GM19324 (cell line): ENCODE measurements at regions not wholly inside any gene's neighbourhood (a gene's known extent, or its start where the extent isn't known, plus 50 kb on each side); places are given as distances from the start of the nearest gene placed in this dataset.

ENCODE experiments used
- ATAC-seq: cut with Tn5 transposase; IDR thresholded peaks from one replicate; pipeline ENCODE4 v1.9.1; 2021; ENCODE audit warnings: mild to moderate bottlenecking, moderate library complexity; ENCODE audit not compliant: unreplicated experiment, low FRiP score

DNA sequence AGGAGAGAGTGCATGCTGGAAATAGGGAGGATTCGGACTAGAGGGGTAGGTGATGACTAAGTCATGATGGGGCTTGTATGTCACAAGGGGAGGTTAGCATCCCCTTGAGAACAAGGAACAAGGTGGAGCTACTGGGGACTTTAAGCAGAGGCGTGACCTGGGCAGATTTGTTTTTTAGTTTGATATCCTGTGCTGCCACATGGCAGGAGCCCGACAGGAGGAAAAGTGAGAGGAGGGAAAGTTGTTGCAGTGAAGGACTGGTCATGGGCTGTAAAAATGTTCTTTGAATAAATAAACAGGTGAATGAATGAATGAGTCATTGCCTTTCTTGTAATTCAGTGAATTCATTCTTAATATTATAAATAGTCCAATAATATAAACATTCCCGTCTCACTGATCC is 365.1 kb upstream of the CDH5 start:
- ATAC-seq: no peak

DNA sequence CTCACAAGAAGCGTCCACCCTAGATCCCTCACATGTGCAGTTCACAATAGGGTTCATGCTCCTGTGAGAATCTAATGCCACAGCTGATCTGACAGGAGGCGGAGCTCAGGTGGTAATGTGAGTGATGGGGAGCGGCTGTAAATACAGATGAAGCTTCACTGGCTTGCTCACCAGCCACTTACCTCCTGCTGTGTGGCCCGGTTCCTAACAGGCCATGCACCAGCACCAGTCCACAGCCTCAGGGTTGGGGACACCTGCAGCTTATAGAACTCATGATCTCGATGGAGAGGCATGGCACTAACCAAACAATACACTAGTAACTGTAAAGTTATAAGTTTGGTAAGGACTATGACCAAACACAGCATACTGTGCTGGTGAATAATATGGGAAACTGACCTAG is 368.0 kb upstream of the CDH5 start:
- no peak for ATAC-seq

DNA sequence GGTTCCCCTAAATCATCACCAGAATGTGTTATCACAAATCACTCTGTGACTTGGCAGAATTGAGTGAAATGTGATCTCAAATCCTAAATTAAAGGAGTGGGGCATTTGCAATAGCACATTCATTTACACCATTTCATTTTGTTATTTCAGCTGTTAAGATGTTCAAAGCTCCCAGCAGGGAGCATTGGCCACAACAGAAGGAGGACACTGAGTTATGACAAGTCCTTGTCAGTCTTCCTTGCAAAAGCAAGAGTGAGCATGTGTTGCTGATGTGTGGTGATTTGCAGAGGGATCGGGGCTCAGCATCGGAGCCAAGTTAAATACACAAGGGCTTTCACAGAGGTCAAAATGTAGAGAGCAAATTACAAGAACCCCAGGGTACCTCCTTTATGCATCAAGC is 372.2 kb upstream of the CDH5 start:
- ATAC-seq: no peak

DNA sequence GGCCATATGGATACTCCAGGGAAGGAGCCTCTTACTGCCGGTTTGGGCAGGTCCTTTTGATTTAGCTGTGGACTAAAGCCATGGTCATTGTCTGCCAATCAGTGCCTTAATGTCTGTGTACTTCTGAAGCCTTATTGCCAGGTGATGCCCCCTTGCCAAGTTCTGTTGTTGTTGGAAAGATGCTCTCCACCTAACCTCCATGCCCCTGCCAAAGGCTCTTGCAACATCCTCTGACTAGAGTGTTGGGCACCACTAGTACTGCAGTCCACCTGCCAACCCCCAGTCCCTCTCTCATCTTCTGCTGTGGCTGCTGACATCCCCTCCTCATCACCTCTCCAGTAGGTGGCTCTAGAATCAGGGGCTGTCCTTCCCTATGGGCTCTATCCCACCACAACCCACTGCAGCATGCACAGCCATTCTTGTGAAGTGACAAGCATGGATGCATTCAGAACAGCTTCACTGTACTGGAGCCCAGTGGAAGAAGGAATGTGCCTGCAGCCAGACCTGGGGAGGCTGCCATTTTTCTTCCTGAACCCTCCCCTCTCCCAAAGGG is 375.3 kb upstream of the CDH5 start:
- ATAC-seq: no peak

DNA sequence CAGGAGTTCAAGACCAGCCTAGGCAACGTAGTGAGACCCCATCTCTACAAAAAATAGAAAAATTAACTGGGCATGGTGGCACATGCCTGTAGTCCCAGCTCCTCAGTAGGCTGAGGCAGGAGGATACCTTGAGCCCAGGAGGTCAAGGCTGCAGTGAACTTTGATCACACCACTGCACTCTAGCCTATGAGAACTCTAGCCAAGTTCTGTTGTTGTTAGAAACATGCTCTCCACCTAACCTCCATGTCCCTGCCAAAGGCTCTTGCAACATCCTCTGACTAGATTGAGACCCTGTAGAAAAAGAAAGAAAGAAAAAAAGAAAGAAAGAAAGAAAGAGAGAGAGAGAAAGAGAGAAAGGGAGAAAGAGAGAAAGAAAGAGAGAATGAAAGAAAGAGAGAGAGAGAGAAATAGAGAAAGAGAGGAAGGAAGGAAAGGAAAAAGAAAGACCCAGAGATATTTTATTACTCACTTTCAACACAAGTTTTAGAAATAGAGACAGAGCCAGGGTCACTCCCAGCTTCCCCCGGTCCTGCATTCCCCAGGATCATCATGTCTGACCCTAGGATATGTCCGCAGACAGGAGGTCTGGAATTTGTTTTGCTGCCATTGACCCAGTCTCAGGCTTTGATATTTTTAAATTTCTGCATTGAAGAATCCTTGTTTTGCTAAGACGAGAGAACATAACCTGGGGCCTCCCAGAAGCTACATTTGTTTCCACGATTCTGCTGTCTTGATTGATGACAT is 376.5 kb upstream of the CDH5 start:
- no peak for ATAC-seq

DNA sequence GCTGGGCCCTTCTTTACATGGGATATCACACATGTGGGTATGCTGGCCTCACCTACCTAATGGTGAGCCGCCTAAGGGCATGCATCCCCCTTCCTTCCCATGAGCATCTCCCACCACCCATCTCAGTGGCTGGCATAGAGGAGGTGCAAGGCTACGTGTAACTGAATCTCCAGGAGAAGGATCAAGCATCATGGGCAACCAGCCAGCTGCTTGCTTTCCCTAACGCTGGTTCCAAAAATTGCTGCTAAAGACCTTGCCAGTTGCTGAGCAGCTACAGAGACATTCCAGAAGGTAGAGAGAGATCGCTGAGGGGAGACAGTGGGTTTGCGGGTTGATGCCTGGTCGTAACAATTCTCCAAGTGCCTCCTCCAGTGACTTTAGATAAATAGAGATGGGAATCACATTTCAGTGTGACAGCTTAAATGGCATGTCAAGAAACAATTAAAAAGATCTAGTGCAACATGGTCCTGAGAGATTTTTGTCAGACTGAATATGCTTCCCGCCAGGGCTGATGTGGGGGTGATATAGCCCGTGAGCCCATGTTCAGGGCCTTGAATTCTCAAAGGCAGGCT is 378.4 kb upstream of the CDH5 start:
- no peak for ATAC-seq

DNA sequence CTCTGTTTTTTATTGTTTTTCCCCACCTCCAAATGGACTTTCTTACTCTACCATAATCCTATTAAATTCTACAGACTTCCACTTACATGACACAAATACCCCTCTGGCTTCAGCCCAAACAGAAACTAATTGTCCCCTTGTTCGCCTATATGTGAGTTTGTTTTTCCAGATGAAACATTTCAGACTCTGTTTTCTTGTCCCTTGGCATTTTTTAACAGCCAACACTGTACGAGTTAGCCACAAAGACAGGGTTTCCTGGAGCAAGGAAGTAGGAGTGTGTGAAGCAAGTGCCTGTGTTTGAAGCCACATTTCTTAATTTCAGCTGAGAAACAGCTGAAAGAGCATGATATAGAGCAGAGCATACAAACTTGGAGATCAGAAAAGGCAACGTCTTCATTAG is 382.2 kb upstream of the CDH5 start:
- no peak for ATAC-seq

DNA sequence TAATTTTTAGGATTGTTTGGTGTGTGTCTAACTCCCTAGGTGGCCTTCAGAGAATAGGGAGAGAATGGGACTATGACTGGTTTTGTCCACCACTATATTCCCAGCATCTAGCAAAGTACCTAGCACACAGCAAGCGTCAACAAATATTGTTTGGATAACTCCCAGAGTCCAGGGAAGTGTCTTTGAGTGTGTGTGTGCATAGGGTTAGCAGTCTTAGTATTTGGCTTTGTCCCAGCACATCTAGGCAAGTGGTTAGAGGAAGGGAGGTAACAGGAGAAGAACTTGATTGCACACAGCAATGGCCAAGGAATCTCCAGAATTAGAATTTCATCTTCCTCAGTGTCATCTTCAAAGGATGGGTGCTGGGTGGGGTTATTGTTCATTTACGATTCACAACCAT is 385.4 kb upstream of the CDH5 start:
- ATAC-seq: no peak

DNA sequence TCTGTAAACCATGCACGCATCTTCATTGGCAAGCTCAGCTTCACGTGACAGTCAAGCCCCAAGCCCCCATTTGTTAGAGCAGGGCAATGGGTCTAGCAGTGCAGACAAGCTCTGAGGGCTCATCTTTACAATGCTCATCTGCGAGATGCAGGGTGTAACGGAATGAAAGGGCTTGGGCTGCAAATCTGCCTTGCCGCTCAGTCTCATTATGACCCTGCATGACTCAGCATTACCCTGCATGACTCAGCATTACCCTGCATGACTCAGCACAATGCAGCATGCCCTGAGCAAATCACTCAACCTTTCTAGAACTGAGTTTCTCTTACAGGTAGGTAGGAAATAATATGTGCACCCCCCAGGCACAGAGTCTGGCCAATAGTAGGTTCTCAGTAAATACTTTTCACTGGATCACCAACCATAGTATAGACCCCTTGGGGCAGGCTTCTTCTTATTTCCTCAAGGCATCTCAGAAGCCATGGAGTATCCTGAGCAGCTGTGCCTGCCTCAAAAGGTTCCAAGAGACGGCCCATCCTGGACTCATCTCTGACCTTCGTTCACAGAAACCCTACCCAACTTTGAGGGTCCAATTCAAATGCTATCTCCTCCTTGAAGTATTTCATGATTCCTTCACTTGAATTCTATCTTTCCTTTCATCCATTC is 391.3 kb upstream of the CDH5 start:
- no peak for ATAC-seq

DNA sequence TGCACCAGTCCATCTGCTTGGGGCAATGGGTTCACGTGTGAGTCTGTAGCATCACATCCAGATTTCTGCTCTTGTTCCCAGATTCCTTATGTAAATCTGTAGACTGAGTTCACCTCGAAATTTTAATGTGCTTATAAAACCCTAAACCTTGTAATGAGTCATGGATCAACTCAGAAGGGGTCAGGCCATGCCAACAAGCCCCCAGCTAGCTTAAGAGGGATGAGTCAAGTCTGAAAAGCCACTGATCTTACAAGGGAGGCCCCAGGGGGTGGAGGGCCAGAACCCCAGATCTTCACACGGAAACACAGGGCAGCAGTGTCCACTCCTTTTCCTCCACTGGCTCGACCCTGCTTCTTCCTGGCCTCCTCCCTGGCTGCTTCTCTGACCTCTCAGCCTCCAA is 399.1 kb upstream of the CDH5 start:
- ATAC-seq: no peak

DNA sequence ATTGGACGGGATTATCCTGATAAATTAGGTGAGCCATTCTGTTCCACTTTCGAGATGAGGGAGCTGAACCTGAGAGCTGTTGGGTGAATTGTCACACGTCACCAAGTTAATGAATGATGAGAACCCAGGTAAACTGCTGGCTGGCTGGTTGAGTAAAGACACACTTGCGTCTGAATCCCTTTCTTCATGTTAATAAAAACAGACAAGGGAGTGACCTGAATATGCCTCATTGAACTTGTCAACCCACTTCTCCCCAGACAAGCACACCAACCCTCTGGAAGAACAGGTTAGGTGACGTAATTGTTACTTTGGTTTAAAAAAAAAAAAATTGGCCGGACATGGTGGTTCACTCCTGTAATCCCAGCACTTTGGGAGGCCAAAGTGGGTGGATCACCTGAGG is 400.9 kb upstream of the CDH5 start:
- no peak for ATAC-seq

DNA sequence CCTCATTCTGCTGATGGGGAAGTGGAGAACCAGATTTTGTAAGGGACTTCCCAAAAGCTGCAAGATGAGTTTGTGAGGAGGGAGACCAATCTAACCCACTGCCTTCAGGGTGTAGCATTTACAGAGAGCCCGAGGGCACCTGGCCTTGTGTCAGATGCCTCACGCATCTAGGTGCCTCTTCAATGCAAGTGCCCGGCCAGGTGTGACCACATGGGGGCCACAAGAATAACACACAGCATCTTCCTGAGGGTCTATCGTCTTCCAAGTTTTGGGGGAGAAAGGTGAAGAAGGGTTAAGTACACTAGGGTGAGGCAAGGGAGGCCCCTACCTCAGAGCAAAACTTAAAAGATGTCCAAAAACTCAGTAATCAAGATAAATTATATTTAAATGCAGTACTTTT is 401.7 kb upstream of the CDH5 start:
- no peak for ATAC-seq

DNA sequence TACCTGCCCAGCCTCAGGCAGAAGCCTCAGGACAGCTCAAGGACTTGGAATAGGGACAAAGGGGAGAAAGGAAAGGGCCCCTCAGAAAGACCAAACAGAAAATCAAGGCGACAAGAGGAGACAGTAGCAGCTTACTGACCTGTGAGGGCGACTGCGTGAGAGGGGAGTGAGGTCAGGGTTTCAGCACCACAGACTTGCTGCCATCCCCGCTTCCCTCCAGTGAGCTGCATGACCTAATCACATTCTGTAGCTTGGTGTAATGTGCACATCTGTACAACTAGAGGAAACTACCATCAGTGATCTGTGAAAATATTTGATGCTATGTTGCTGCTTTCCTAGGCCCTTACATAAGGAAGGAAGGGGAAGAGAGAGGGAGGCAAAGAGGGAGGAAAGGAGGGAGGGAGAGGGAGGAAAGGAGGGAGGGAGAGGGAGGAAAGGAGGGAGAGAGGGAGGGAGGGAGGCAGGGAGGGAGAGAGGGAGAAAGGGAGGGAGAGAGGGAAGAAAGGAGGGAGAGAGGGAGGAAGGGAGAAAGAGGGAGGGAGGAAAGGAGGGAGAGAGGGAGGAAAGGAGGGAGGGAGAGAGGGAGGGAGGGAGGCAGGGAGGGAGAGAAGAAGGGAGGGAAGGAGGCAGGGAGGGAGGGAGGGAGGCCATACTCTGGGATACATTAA is 404.9 kb upstream of the CDH5 start:
- no peak for ATAC-seq

DNA sequence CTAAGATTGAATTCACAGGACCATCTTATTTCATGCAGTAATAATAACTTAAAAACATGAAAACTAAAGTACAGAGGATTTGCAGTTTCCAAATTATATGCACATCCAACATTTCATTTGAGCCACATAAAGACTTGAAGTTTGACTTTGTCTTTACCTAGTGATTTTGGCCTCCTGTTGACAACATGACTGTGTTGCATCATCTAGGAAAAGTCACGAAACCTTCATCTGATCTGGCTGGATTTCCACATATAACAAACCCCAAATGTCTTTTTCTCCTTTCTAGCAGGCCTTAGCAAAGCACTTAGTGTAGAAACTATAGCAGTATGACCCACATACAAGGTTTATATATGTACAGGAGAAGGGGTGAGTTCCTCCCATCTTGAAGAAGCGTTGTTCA is 406.5 kb upstream of the CDH5 start:
- ATAC-seq: no peak

DNA sequence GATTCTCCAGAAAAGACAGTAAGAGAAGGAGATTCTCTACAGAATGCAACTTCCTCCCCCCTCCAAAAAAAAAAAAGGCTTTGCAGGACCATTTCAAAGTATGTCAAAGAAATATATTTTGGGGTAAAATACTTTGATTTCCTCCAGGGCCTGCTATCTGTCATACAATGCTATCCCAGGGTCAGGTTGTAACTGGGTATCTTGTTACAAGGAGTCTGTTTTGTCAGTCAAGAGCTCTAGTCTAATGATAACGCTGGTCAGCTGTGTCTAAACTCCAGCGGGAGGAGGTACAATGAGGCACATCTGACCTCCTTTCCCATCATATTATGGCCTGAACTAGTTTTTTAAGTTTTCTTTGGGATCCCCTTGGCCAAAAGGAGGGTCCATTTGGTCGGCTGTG is 408.4 kb upstream of the CDH5 start:
- ATAC-seq: no peak

DNA sequence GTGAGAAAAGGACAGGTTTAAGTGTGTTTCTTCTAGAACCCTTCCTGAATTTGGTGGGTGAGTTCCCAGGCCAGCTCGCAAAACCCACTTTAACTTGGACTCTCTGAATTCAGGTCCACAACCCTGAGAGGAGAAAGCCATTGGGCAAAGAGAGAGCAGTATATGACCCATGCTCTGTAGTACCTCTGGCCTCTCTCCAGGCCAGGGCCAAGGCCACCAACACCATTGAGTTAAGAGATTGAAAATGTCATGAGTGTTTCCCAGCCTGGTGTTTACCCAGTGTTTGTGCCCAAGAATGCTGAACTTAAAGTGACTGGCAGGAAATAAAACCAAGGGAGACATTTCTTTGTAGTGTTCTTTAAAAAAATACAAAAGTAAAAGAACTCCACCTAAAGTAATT is 410.4 kb upstream of the CDH5 start:
- no peak for ATAC-seq

DNA sequence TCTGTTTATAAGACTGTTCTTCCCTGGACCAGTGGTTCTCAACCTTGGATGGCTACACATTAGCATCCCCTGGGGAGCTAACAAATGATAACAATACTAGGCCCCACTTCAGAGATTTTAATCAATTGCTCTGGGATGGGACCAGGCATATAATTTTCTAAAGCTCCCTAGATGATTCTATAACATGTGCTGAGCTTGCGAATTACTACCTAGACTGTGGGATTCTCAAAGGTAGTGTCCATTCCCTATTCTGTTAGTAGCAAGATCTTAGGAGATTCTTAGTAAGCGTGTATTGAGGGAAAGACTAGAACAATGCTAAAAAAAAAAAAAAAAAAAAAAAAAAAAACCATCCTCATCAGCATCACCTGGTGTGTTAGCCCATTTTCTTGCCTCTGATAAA is 412.0 kb upstream of the CDH5 start:
- ATAC-seq: no peak

DNA sequence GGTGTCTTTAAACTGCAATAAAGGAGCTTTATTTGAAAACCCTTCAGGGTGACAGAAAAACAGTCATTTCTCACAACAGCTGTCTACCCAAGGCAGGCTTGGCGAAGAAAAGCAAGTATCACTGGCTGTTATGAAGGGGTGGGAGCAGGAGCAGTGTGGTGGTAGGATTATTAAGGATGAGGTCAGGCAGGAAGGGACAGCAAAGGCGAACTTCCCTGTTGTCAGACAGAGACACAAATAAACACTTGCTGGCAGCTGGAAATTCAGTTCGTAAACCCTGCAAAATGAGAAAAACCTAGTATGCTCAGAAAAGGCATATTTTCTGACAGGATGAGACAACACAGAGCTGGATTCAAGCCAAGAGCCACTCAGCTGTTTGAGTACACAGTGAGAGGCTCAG is 416.3 kb upstream of the CDH5 start:
- ATAC-seq: no peak

DNA sequence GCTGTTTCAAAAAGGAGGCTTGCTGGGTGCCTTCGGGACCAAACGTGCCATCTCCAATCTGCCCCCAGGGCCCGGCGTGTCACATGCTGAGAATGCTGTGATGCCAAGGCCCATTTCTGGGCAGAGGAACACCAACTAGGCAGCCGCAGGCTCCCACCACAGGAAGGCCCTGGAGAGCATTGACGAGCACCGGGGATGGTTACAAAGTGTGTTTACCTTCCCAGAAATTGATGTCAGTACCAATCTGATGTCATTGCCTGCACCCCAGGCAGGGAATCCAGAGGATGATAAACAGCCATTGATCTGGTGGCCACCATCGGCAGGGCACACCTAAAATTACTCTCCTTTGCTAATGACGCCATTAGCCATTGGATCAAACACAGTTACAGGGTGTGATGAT is 418.1 kb upstream of the CDH5 start:
- no peak for ATAC-seq

DNA sequence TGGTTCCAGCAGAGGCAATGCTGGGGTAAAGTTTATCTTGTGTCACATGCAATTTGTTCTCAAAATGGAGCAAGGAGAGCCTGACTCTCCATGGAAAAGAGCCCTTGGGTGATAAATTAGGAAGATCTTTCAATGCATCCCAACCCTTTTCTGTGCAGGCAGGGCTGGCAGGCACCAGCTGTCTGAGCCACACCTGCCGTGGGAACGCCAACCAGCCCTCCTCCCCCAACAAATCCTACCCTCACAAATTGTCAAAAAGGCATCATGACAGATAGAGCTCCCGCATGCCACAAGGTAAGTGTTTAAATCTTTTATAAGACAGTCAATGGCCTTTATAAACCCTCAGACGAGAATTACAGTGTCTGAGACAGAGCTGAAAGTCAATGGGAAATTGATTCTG is 418.5 kb upstream of the CDH5 start:
- no peak for ATAC-seq

DNA sequence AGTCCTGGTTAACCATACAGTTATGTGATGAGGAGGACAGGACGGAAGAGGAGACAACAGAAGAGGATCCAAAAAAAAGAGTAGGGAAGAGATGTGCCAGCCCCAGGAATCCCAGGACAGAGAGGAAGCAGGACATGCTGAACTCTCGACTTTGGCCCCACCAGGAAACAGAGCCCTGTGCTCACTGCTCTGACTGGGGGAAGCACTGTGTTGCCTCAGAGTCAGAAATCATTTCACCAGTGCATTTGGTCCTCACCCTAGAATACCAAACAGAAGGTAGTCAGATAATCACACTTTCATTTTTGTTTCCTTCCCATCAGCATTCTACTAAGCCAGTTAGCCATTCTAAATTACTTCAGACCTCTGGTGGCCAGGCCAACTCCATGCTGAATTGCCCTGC is 421.0 kb upstream of the CDH5 start:
- ATAC-seq: no peak
